HCT116 (cell line): ENCODE measurements at regions not wholly inside any gene's neighbourhood (a gene's known extent, or its start where the extent isn't known, plus 50 kb on each side); places are given as distances from the start of the nearest gene placed in this dataset.

Experiments used
- ATAC-seq: fragments of 200-7000 bp; cut with Tn5 transposase; 2 replicates; pipeline ENCODE4 v1.9.1; 2020; ENCODE audit warnings: mild to moderate bottlenecking, moderate library complexity
- BruUV-seq: library from RNA; stranded (reverse); fragments of 400-500 nt; replicated peaks from 2 replicates; lab custom pipeline; 2021; lab: Mats Ljungman, UMichigan
- CTCF ChIA-PET: fragments of 300-600 bp; sonication (Branson Sonifier 250); formaldehyde crosslinking; loops from one replicate; lab custom pipeline; 2021; ENCODE audit warnings: antibody characterized with exemption; lab: Charles Lee
- POLR2A ChIA-PET: fragments of 300-600, 350-600 bp; sonication (Branson Sonifier 250); formaldehyde crosslinking; loops from one replicate; lab custom pipeline; 2021; ENCODE audit warnings: antibody characterized with exemption; lab: Charles Lee
- RAD21 ChIA-PET, 2 experiments: fragments of 300-600 bp; sonication (Branson Sonifier 250); formaldehyde crosslinking; loops; one replicate each; lab custom pipeline; 2023; ENCODE audit warnings: low total read pairs in 2 of 2; ENCODE audit not compliant: uncharacterized antibody in 2 of 2, unreplicated experiment in 2 of 2, low non-redundant PET in 1 of 2; lab: Charles Lee
- DNase-seq: peaks from one replicate; pipeline ENCODE4 v3.0.0-alpha.2; 2010; ENCODE audit warnings: low read depth, low spot score
- H2AFZ ChIP-seq: fragments of 200-600 bp; shearing (Covaris generic), sonication (generic); 2 replicates; pipeline ENCODE4 v1.6.1; 2017; ENCODE audit warnings: low read depth, mixed run types, mixed read lengths, antibody characterized with exemption, low read length; ENCODE audit not compliant: poor library complexity, severe bottlenecking
- H3K27ac ChIP-seq: 2 replicates; pipeline ENCODE4 v1.5.1; 2012; ENCODE audit warnings: low read depth, low read length
- H3K27me3 ChIP-seq: fragments of 200-600 bp; sonication (generic); 2 replicates; pipeline ENCODE4 v1.6.1; 2016; ENCODE audit warnings: mixed run types, low read length, mixed read lengths; ENCODE audit not compliant: insufficient read depth
- H3K36me3 ChIP-seq, 2 experiments: fragments of 200-500 bp in 1 of 2; fragments of 200-600 bp in 1 of 2; sonication (Bioruptor generic) in 1 of 2; sonication (generic) in 1 of 2; 2 replicates each; pipeline versions ENCODE4 v1.5.1 to v1.6.1; 2014 to 2016; ENCODE audit warnings: low read length in 2 of 2, inconsistent platforms in 1 of 2, mixed read lengths in 1 of 2, mixed run types in 1 of 2; ENCODE audit not compliant: insufficient read depth in 2 of 2, control insufficient read depth in 1 of 2
- H3K4me1 ChIP-seq, 2 experiments: fragments of 200-600 bp in 1 of 2; sonication (generic) in 1 of 2; 2 replicates each; pipeline versions ENCODE4 v1.5.1 to v1.6.1; 2012 to 2017; ENCODE audit warnings: low read length in 2 of 2, inconsistent platforms in 1 of 2, mild to moderate bottlenecking in 1 of 2, mixed read lengths in 1 of 2, mixed run types in 1 of 2, moderate library complexity in 1 of 2; ENCODE audit not compliant: insufficient read depth in 2 of 2, control insufficient read depth in 1 of 2
- H3K4me2 ChIP-seq: fragments of 200-600 bp; sonication (generic); 2 replicates; pipeline ENCODE4 v1.6.1; 2017; ENCODE audit warnings: mixed run types, low read length, mixed read lengths
- H3K4me3 ChIP-seq, 2 experiments: fragments of 200-600 bp in 1 of 2; sonication (generic) in 1 of 2; replicated peaks in 1 of 2; 2 replicates each; pipeline ENCODE4 v1.5.1; 2011 to 2016; ENCODE audit warnings: low read length in 2 of 2, control low read depth in 1 of 2, low read depth in 1 of 2, mild to moderate bottlenecking in 1 of 2, mixed read lengths in 1 of 2, mixed run types in 1 of 2
- H3K79me2 ChIP-seq: fragments of 200-600 bp; sonication (generic); 2 replicates; pipeline ENCODE4 v1.6.1; 2017; ENCODE audit warnings: mild to moderate bottlenecking, mixed run types, low read length, moderate library complexity, mixed read lengths; ENCODE audit not compliant: insufficient read depth
- H3K9ac ChIP-seq: fragments of 200-600 bp; sonication (generic); 2 replicates; pipeline ENCODE4 v1.6.1; 2016; ENCODE audit warnings: low read length, mixed read lengths
- H3K9me2 ChIP-seq: fragments of 200-600 bp; sonication (generic), shearing (Covaris generic); 2 replicates; pipeline ENCODE4 v1.6.1; 2017; ENCODE audit warnings: mixed run types, mild to moderate bottlenecking, moderate library complexity; ENCODE audit not compliant: insufficient read depth
- H3K9me3 ChIP-seq, 2 experiments: fragments of 200-500 bp in 1 of 2; fragments of 200-600 bp in 1 of 2; sonication (Bioruptor generic) in 1 of 2; sonication (generic) in 1 of 2; 2 replicates each; pipeline ENCODE4 v1.6.1; 2014 to 2017; ENCODE audit warnings: low read length in 2 of 2, mixed read lengths in 2 of 2, inconsistent platforms in 1 of 2, low read depth in 1 of 2, mild to moderate bottlenecking in 1 of 2, mixed run types in 1 of 2, moderate library complexity in 1 of 2; ENCODE audit not compliant: control insufficient read depth in 1 of 2, insufficient read depth in 1 of 2
- H4K20me1 ChIP-seq: fragments of 200-600 bp; sonication (generic), shearing (Covaris generic); 2 replicates; pipeline ENCODE4 v1.6.1; 2017; ENCODE audit warnings: mixed run types, mild to moderate bottlenecking, moderate library complexity; ENCODE audit not compliant: insufficient read depth
- CBX3 ChIP-seq: IDR thresholded peaks from 2 replicates; pipeline ENCODE4 v1.6.1; 2012; ENCODE audit warnings: low read depth
- CEBPB ChIP-seq: IDR thresholded peaks from 2 replicates; pipeline ENCODE4 v1.6.1; 2012; ENCODE audit warnings: low read depth
- EGR1 ChIP-seq: IDR thresholded peaks from 2 replicates; pipeline ENCODE4 v1.6.1; 2012; ENCODE audit warnings: low read depth
- ELF1 ChIP-seq: IDR thresholded peaks from 2 replicates; pipeline ENCODE4 v1.6.1; 2012; ENCODE audit warnings: low read depth, borderline replicate concordance
- EZH2 ChIP-seq: fragments of 200-600 bp; sonication (generic); IDR thresholded peaks from 2 replicates; pipeline ENCODE4 v1.6.1; 2017; ENCODE audit warnings: antibody characterized with exemption, mixed run types
- EZH2phosphoT487 ChIP-seq: fragments of 200-600 bp; IDR thresholded peaks from 2 replicates; pipeline ENCODE4 v1.6.1; 2018; ENCODE audit warnings: antibody characterized with exemption, borderline replicate concordance
- FOSL1 ChIP-seq: IDR thresholded peaks from 2 replicates; pipeline ENCODE4 v1.6.1; 2012; ENCODE audit warnings: low read depth
- JUND ChIP-seq: IDR thresholded peaks from 2 replicates; pipeline ENCODE4 v1.6.1; 2012
- POLR2A ChIP-seq: IDR thresholded peaks from 2 replicates; pipeline ENCODE4 v1.7.0; 2011; ENCODE audit warnings: borderline replicate concordance; ENCODE audit not compliant: insufficient read depth, insufficient read length; ENCODE audit errors: extremely low read depth
- POLR2AphosphoS5 ChIP-seq: IDR thresholded peaks from 2 replicates; pipeline ENCODE4 v1.6.1; 2011; ENCODE audit warnings: mild to moderate bottlenecking, low read depth, low read length, moderate library complexity
- REST ChIP-seq: IDR thresholded peaks from 2 replicates; pipeline ENCODE4 v1.6.1; 2012; ENCODE audit warnings: low read depth
- SIN3A ChIP-seq: IDR thresholded peaks from 2 replicates; pipeline ENCODE4 v1.6.1; 2012; ENCODE audit warnings: low read depth
- SP1 ChIP-seq: IDR thresholded peaks from 2 replicates; pipeline ENCODE4 v1.6.1; 2012; ENCODE audit warnings: low read depth
- SRF ChIP-seq: IDR thresholded peaks from 2 replicates; pipeline ENCODE4 v1.6.1; 2012; ENCODE audit warnings: low read depth
- TCF7L2 ChIP-seq: IDR thresholded peaks from 2 replicates; pipeline ENCODE4 v1.7.0; 2011; ENCODE audit warnings: borderline replicate concordance, inconsistent platforms; ENCODE audit not compliant: insufficient read depth, insufficient read length; ENCODE audit errors: extremely low read depth
- ZBTB33 ChIP-seq: IDR thresholded peaks from 2 replicates; pipeline ENCODE4 v1.6.1; 2011; ENCODE audit warnings: mild to moderate bottlenecking, low read length, moderate library complexity; ENCODE audit not compliant: insufficient replicate concordance; ENCODE audit errors: extremely low read depth
- ZFX ChIP-seq: fragments of 450-650 bp; IDR thresholded peaks from 2 replicates; pipeline ENCODE4 v1.6.1; 2017
- ZNF274 ChIP-seq: fragments of 200-500 bp; sonication (Bioruptor generic); IDR thresholded peaks from 2 replicates; pipeline ENCODE4 v1.6.1; 2014; ENCODE audit warnings: mild to moderate bottlenecking, low read depth, low read length, inconsistent platforms
- intact Hi-C: fragments of 100-400 bp; cut with micrococcal nuclease; formaldehyde crosslinking; loops from 2 replicates; pipeline ENCODE4 v1.10.0; 2022
- TF ChIP-seq, protein P1 (sequence below): IDR thresholded peaks from 2 replicates; pipeline ENCODE4 v1.6.1; 2012

DNA sequence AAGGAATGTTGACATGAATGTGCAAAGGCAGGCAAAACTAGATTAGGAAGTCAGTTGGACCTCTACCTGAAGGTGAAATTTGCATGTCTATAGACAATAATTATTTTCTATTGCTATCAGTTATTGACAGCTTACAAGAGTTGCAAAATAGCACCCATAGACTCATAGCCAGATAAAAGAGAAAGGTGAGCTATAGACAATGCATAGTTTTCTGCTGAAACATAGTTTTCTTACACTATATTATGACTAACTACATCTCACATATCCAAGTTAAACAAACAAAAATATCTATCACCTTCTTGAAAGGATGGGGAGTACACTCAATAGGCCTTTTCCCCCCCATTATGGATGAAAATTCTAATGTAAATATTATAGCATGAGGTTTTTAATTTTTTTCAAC, 305.0 kb downstream of the PTH2R start:
- Histone ChIP-seq H3K9me2 (no peaks in the 10 kb centered on the region), H3K9me3 (no peaks in the 10 kb centered on the region), H3K9ac (no peak overlapping the region), H3K27me3 (no peaks in the 10 kb centered on the region; the same call in 1 of the 2 replicates), H2AFZ (no peak overlapping the region), H3K27ac (no peak overlapping the region), H3K79me2 (no peaks in the 10 kb centered on the region), H3K36me3 (no peaks in the 10 kb centered on the region), H3K4me3 (no peak overlapping the region), H3K4me2 (no peak overlapping the region)
- RAD21 ChIA-PET = no interaction called here
- intact Hi-C loops = no loop called here
- no peak for ATAC-seq
- BruUV-seq = no TSS peak
- POLR2A ChIA-PET = no interaction called here
- TF ChIP-seq POLR2A (no peak), CEBPB (no peak), ELF1 (no peak), POLR2AphosphoS5 (no peak), EZH2phosphoT487 (no peak), ZNF274 (no peak), JUND (no peak), ZFX (no peak), TCF7L2 (no peak), SRF (no peak), REST (no peak), SP1 (no peak), ZBTB33 (no peak), EGR1 (no peak), CBX3 (no peak), SIN3A (no peak), FOSL1 (no peak), EZH2 (no peak)
- TF ChIP-seq, protein P1, sequence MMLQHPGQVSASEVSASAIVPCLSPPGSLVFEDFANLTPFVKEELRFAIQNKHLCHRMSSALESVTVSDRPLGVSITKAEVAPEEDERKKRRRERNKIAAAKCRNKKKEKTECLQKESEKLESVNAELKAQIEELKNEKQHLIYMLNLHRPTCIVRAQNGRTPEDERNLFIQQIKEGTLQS = no peak
- TF ChIP-seq, all 23 proteins: peak for 0
- no peaks in the 10 kb centered on the region for H4K20me1 ChIP-seq
- no peaks in the 10 kb centered on the region for H3K4me1 ChIP-seq
- CTCF ChIA-PET = no interaction called here
- no peak for DNase-seq
